HEK293 (cell line): ENCODE measurements at regions not wholly inside any gene's neighbourhood (a gene's known extent, or its start where the extent isn't known, plus 50 kb on each side); places are given as distances from the start of the nearest gene placed in this dataset.

Experiments used
- CTCF ChIA-PET: fragments of 350-600 bp; formaldehyde crosslinking; extraction: SDS; loops from one replicate; lab custom pipeline; 2021; ENCODE audit warnings: antibody characterized with exemption; lab: Yijun Ruan, JAX
- POLR2A ChIA-PET: fragments of 300-600 bp; formaldehyde crosslinking; extraction: SDS; loops from one replicate; lab custom pipeline; 2020; ENCODE audit warnings: antibody characterized with exemption, inconsistent platforms; lab: Yijun Ruan, JAX
- H3K27ac ChIP-seq: fragments of 200-500 bp; sonication (Bioruptor generic); 2 replicates; pipeline ENCODE4 v1.5.1; 2014; ENCODE audit warnings: low read depth, low read length, control low read depth, inconsistent platforms; ENCODE audit errors: extremely low read depth
- H3K36me3 ChIP-seq, 2 experiments: fragments of 200-500 bp in 1 of 2; sonication (Bioruptor generic) in 1 of 2; 1 replicate in 1 of 2; 2 replicates in 1 of 2; pipeline ENCODE4 v1.5.1; 2014 to 2017; ENCODE audit warnings: inconsistent platforms in 2 of 2, low read length in 2 of 2; ENCODE audit not compliant: control insufficient read depth in 2 of 2, insufficient read depth in 1 of 2
- H3K4me1 ChIP-seq: fragments of 200-500 bp; sonication (Bioruptor generic); 2 replicates; pipeline ENCODE4 v1.5.1; 2014; ENCODE audit warnings: mild to moderate bottlenecking, low read length, inconsistent platforms; ENCODE audit not compliant: control insufficient read depth, insufficient read depth
- H3K4me3 ChIP-seq: 2 replicates; pipeline ENCODE4 v1.5.1; 2011; ENCODE audit warnings: low read depth, mild to moderate bottlenecking, control low read depth, low read length, moderate library complexity
- H3K9me3 ChIP-seq: fragments of 200-500 bp; sonication (Bioruptor generic); 2 replicates; pipeline ENCODE4 v1.5.1; 2014; ENCODE audit warnings: low read depth, low read length, inconsistent platforms; ENCODE audit not compliant: control insufficient read depth, insufficient read depth
- ATF2 ChIP-seq: fragments of 450-650 bp; formaldehyde crosslinking; IDR thresholded peaks from 2 replicates; pipeline ENCODE4 v1.5.1; 2016; ENCODE audit warnings: missing biosample characterization, missing genetic modification characterization, low read depth
- CTCF ChIP-seq: fragments of 450-650 bp; formaldehyde crosslinking; IDR thresholded peaks from 2 replicates; pipeline ENCODE4 v1.5.1; 2016; ENCODE audit warnings: missing biosample characterization, missing genetic modification characterization
- PRDM10 ChIP-seq: fragments of 450-650 bp; formaldehyde crosslinking; IDR thresholded peaks from 2 replicates; pipeline ENCODE4 v1.5.1; 2016; ENCODE audit warnings: missing biosample characterization, missing genetic modification characterization
- PRDM6 ChIP-seq: fragments of 450-650 bp; formaldehyde crosslinking; IDR thresholded peaks from 2 replicates; pipeline ENCODE4 v1.5.1; 2017; ENCODE audit warnings: missing biosample characterization, missing genetic modification characterization
- RBAK ChIP-seq: fragments of 450-650 bp; formaldehyde crosslinking; IDR thresholded peaks from 2 replicates; pipeline ENCODE4 v1.5.1; 2016; ENCODE audit warnings: missing biosample characterization, missing genetic modification characterization
- REPIN1 ChIP-seq: fragments of 450-650 bp; formaldehyde crosslinking; IDR thresholded peaks from 2 replicates; pipeline ENCODE4 v1.5.1; 2017; ENCODE audit warnings: missing biosample characterization, missing genetic modification characterization, low read depth
- ZFHX2 ChIP-seq: fragments of 450-650 bp; formaldehyde crosslinking; conservative IDR thresholded peaks from 2 replicates; pipeline ENCODE4 v1.5.1; 2016; ENCODE audit warnings: missing biosample characterization, missing genetic modification characterization
- ZNF16 ChIP-seq: fragments of 450-650 bp; formaldehyde crosslinking; IDR thresholded peaks from 2 replicates; pipeline ENCODE4 v1.5.1; 2016; ENCODE audit warnings: low read depth, missing biosample characterization, missing genetic modification characterization
- ZNF19 ChIP-seq: fragments of 450-650 bp; formaldehyde crosslinking; IDR thresholded peaks from 2 replicates; pipeline ENCODE4; 2016; ENCODE audit warnings: missing biosample characterization, missing genetic modification characterization, low read depth
- ZNF302 ChIP-seq: fragments of 450-650 bp; formaldehyde crosslinking; IDR thresholded peaks from 2 replicates; pipeline ENCODE4 v1.5.1; 2016; ENCODE audit warnings: missing biosample characterization, missing genetic modification characterization, low read depth
- ZNF423 ChIP-seq: fragments of 450-650 bp; formaldehyde crosslinking; IDR thresholded peaks from 2 replicates; pipeline ENCODE4 v1.5.1; 2016; ENCODE audit warnings: missing biosample characterization, missing genetic modification characterization
- ZNF654 ChIP-seq: fragments of 450-650 bp; formaldehyde crosslinking; IDR thresholded peaks from 2 replicates; pipeline ENCODE4 v1.5.1; 2016; ENCODE audit warnings: low read depth, missing biosample characterization, missing genetic modification characterization
- ZNF704 ChIP-seq: fragments of 450-650 bp; formaldehyde crosslinking; IDR thresholded peaks from 2 replicates; pipeline ENCODE4 v1.5.1; 2016; ENCODE audit warnings: missing biosample characterization, missing genetic modification characterization
- ZNF777 ChIP-seq: fragments of 450-650 bp; formaldehyde crosslinking; IDR thresholded peaks from 2 replicates; pipeline ENCODE4 v1.5.1; 2017; ENCODE audit warnings: missing biosample characterization, missing genetic modification characterization, borderline replicate concordance

GRCh38 chr4:149891426-149891825, 75.8 kb upstream of the IQCM start (continued):
- TF ChIP-seq PRDM10 (no peak), ATF2 (tag by site-specific recombination) (no peak), ZNF423 (tag by site-specific recombination) (no peak), ZNF704 (tag by site-specific recombination) (no peak)

- Histone ChIP-seq H3K4me1 (no peaks in the 10 kb centered on the region), H3K9me3 (no peaks in the 10 kb centered on the region), H3K27ac (no peak overlapping the region), H3K36me3 (no peaks in the 10 kb centered on the region), H3K4me3 (no peak overlapping the region)
- TF ChIP-seq RBAK (no peak), ZNF16 (tag by site-specific recombination) (no peak), REPIN1 (tag by site-specific recombination) (no peak), ZNF423 (tag by site-specific recombination) (no peak), ZNF19 (tag by site-specific recombination) (no peak), ZFHX2 (tag by site-specific recombination) (peak; percentile 23; the same call in 1 of the 2 replicates), CTCF (tag by site-specific recombination) (0 out of 2 replicates have a peak, but pooled peaks have one; percentile 17), PRDM6 (tag by site-specific recombination) (no peak), ZNF654 (tag by site-specific recombination) (peak; percentile 12; the same call in 1 of the 2 replicates), ZNF777 (no peak)
- ChIA-PET POLR2A (no interaction called here), CTCF (interaction anchor here (1.1 to 2.6 kb wide), 4 partner anchors 11 to 527 kb away, joined by 3 to 11 read pairs (median 6); partner anchors contain the start of gene IQCM)
Measured at GRCh38 chr4:149896432-149896831, 80.8 kb upstream of the IQCM start.

- ChIA-PET CTCF (interaction anchor here (0.7 to 2.6 kb wide), 5 partner anchors 11 to 528 kb away, joined by 3 to 11 read pairs (median 4); partner anchors contain the start of gene IQCM), POLR2A (no interaction called here)
- H3K4me1 ChIP-seq, result no peaks in the 10 kb centered on the region
- H3K27ac ChIP-seq, result no peak overlapping the region
- no peaks in the 10 kb centered on the region for H3K9me3 ChIP-seq
- H3K36me3 ChIP-seq, result no peaks in the 10 kb centered on the region
- no peak overlapping the region for H3K4me3 ChIP-seq
- TF ChIP-seq ZNF654 (tag by site-specific recombination), result peak; percentile 46
- no peak for TF ChIP-seq ZNF302
Measured at GRCh38 chr4:149897783-149898182, 82.1 kb upstream of the IQCM start.
